ENCODE measurements at regions not wholly inside any gene's neighbourhood (a gene's known extent, or its start where the extent isn't known, plus 50 kb on each side); places are given as distances from the start of the nearest gene placed in this dataset.

DNA sequence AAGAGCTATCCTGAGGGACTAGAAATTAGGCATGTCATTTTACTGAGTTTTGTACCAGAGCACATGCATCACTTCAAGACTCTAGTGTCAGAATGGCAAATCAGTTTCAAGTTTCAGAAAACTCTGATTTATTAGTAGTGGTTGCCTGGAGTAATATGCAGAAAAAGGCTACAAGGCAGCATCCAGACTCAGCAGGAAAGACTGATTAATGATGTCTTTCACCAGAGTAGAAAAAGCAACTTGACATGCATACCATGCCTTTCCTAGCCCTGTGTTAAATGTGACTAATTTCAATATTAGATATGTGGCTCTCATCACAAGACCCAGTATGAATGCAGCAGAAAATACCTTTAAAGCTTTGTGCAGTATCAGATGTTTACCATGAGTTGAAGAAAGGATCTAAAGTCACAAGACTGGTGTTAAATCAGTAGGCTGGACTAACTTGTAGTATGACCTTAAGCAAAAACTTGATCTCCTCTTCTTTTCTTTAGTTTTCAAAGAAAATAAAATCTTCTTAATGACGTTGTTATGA, 1251.2 kb upstream of the C9orf72 start:
- H3K27ac Mint-ChIP-seq: no peak overlapping the region
- no peaks in the 10 kb centered on the region for H3K36me3 Mint-ChIP-seq (ENCODE audit: low read depth)
- H3K4me3 Mint-ChIP-seq: no peak overlapping the region
- H3K4me1 Mint-ChIP-seq: no peaks in the 10 kb centered on the region
- no peak for ATAC-seq (replicated peaks)
- H3K27me3 Mint-ChIP-seq: no peaks in the 10 kb centered on the region
- H3K9me3 Mint-ChIP-seq: no peaks in the 10 kb centered on the region

DNA sequence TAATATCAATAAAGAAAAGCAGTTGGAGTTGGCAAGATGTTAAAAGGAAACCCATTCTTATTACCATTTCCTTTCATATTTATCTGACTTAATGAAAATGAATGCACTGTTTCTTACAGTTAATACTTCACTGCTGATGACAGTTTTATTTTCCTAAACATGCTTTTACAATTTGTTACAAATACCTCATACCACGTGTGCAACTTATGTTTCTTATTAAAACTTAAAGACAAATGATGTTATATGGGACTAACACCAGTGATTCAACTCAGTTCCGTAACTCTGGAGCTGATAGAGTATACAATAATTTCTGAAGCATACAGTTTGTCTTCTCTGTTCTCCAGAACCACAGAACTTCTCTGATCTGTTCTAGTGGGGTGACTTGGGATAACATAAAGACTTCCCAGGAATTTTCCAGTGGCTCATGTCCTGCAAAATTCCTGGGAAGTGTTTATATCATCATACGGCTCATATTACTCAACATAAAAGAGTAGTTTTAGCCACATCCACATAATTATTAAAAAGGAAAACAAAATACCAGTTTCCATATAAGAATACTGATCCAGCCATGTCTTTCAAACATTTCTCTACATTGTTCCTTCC, 1259.0 kb upstream of the C9orf72 start:
- Mint-ChIP-seq H3K4me3 (no peak overlapping the region), H3K9me3 (peaks cover 4% of the 10 kb centered on the region), H3K4me1 (no peaks in the 10 kb centered on the region), H3K36me3 (ENCODE audit: low read depth) (no peaks in the 10 kb centered on the region), H3K27me3 (no peaks in the 10 kb centered on the region), H3K27ac (no peak overlapping the region)
- no peak for ATAC-seq (replicated peaks)

DNA sequence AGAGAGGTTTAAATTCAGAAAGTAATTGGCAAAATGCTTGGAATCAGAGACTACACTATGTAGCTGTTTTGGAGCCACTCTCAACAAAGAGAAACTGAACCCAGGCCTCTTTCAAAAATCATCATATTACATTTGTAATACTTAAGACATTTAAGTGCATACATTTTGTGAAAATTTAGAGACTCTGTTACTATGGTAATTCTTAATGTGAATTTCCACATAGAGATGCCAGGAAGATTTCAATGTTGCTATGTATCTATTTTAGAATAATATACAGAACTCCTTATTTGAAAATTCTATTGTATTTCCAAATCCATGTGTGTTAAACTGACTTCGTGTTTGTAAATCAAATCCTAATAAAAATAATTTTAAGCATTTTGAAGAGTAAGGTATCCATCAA, 1260.9 kb upstream of the C9orf72 start:
- H3K36me3 Mint-ChIP-seq (ENCODE audit: low read depth): no peaks in the 10 kb centered on the region
- no peak for ATAC-seq (replicated peaks)
- H3K27me3 Mint-ChIP-seq: no peaks in the 10 kb centered on the region
- H3K4me1 Mint-ChIP-seq: no peaks in the 10 kb centered on the region
- no peak overlapping the region for H3K4me3 Mint-ChIP-seq
- H3K9me3 Mint-ChIP-seq: peaks cover 7% of the 10 kb centered on the region
- H3K27ac Mint-ChIP-seq: no peak overlapping the region

DNA sequence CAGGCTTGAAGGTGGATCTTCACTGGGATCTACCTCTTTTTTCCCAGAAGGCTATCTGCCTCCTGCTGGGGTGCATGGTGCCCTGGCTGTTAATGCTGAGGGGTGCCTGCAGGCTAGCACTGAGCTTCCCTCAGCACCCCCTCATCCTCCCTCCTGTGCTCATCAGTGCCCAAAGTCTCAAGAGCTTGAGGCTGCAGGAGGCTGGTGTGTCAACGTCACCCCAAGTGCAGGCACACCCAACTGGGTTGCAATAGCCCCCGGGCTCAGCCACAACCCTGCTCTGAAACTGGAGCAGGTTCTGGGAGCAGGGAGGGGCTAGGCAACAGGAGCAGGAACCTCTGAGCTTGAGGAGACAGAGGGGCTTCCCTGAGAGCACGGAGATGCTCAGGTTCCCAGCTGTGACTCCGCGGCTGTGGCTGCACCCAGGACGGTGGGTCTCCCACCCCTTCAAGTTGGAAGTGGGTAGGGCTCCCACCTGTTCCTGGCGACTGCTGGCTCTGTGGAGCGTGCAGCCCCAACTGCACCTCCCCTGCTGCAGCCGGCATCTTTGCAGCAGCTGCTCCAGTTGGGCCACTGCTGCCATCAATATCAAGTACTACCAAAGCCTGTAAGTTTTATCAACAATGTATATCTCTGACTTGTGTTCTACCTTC, 1266.6 kb upstream of the C9orf72 start:
- Mint-ChIP-seq H3K4me3 (no peak overlapping the region), H3K27me3 (no peaks in the 10 kb centered on the region), H3K9me3 (peaks cover 8% of the 10 kb centered on the region), H3K4me1 (no peaks in the 10 kb centered on the region), H3K36me3 (ENCODE audit: low read depth) (no peaks in the 10 kb centered on the region), H3K27ac (no peak overlapping the region)
- no peak for ATAC-seq (replicated peaks)

DNA sequence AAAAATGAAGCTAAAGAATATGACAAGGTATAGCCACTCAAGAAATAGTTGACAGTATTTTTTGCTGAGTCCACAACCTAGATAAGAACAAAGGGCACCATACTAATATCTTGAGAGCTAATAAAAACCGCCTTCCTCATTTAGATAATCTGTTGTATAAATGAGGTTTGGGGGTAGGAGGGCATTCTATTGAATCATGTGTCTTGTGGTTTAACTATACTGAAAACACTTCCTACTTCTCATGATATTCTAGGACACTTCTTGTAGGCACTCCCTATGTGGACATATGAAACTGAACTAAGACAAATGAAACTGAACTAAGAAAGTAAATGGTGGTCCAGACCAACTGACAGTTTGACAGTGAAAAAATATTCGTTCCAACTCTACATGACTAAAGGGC, 1268.5 kb upstream of the C9orf72 start:
- H3K27ac Mint-ChIP-seq: no peak overlapping the region
- no peak overlapping the region for H3K4me3 Mint-ChIP-seq
- no peaks in the 10 kb centered on the region for H3K4me1 Mint-ChIP-seq
- H3K36me3 Mint-ChIP-seq (ENCODE audit: low read depth): no peaks in the 10 kb centered on the region
- H3K27me3 Mint-ChIP-seq: no peaks in the 10 kb centered on the region
- no peak for ATAC-seq (replicated peaks)
- peaks cover 4% of the 10 kb centered on the region for H3K9me3 Mint-ChIP-seq

- Mint-ChIP-seq H3K27ac (no peak overlapping the region), H3K36me3 (ENCODE audit: low read depth) (no peaks in the 10 kb centered on the region), H3K4me3 (no peak overlapping the region), H3K27me3 (no peaks in the 10 kb centered on the region), H3K4me1 (no peaks in the 10 kb centered on the region), H3K9me3 (peaks cover 4% of the 10 kb centered on the region)
- no peak for ATAC-seq (replicated peaks)
Observed at GRCh38 chr9:28847331-28847730, 1274.0 kb upstream of the C9orf72 start.

- Mint-ChIP-seq H3K9me3 (peaks cover 8% of the 10 kb centered on the region), H3K27ac (no peak overlapping the region), H3K36me3 (ENCODE audit: low read depth) (no peaks in the 10 kb centered on the region), H3K27me3 (no peaks in the 10 kb centered on the region), H3K4me1 (no peaks in the 10 kb centered on the region), H3K4me3 (no peak overlapping the region)
- ATAC-seq (replicated peaks): no peak
Observed at GRCh38 chr9:28848671-28849070, 1275.4 kb upstream of the C9orf72 start.

GRCh38 chr9:28853477-28853876, 1280.2 kb upstream of the C9orf72 start:
- H3K27ac Mint-ChIP-seq: no peak overlapping the region
- no peaks in the 10 kb centered on the region for H3K36me3 Mint-ChIP-seq (ENCODE audit: low read depth)
- H3K9me3 Mint-ChIP-seq: peaks cover 8% of the 10 kb centered on the region
- H3K27me3 Mint-ChIP-seq: no peaks in the 10 kb centered on the region
- ATAC-seq (replicated peaks): no peak
- H3K4me1 Mint-ChIP-seq: no peaks in the 10 kb centered on the region
- no peak overlapping the region for H3K4me3 Mint-ChIP-seq

- Mint-ChIP-seq H3K27me3 (no peaks in the 10 kb centered on the region), H3K36me3 (ENCODE audit: low read depth) (no peaks in the 10 kb centered on the region), H3K9me3 (peaks cover 8% of the 10 kb centered on the region), H3K4me1 (no peaks in the 10 kb centered on the region), H3K4me3 (no peak overlapping the region), H3K27ac (no peak overlapping the region)
- no peak for ATAC-seq (replicated peaks)
Observed at GRCh38 chr9:28866951-28867350, 1293.7 kb upstream of the C9orf72 start.

- Mint-ChIP-seq H3K4me1 (no peaks in the 10 kb centered on the region), H3K9me3 (peaks cover 8% of the 10 kb centered on the region), H3K27me3 (no peaks in the 10 kb centered on the region), H3K4me3 (no peak overlapping the region), H3K36me3 (ENCODE audit: low read depth) (no peaks in the 10 kb centered on the region), H3K27ac (no peak overlapping the region)
- no peak for ATAC-seq (replicated peaks)
Observed at GRCh38 chr9:28868228-28868990, 1295.1 kb upstream of the C9orf72 start.

DNA sequence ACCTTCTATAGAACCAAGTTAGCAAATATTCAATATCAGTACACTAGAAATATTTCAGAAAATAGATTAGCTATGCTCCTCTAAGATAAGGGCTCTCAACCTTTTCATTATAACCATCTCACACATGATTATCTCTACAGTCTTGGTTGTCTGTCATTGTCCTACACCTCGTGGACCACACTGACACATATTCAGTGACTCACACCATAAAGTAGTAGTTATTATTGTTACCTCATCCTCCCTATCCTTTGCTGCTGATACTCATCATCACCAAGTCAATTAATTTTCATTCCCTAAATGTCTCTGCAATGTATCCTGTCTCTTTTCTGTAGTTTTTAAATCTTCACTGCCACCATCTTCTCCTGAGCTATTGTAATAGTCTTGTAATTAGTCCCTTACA, 1309.2 kb upstream of the C9orf72 start:
- Mint-ChIP-seq H3K36me3 (ENCODE audit: low read depth) (no peaks in the 10 kb centered on the region), H3K4me3 (no peak overlapping the region), H3K27me3 (no peaks in the 10 kb centered on the region), H3K9me3 (peaks cover 4% of the 10 kb centered on the region), H3K27ac (no peak overlapping the region), H3K4me1 (no peaks in the 10 kb centered on the region)
- ATAC-seq (replicated peaks): no peak

- Mint-ChIP-seq H3K4me3 (no peak overlapping the region), H3K9me3 (peaks cover 4% of the 10 kb centered on the region), H3K4me1 (no peaks in the 10 kb centered on the region), H3K27ac (no peak overlapping the region), H3K36me3 (ENCODE audit: low read depth) (no peaks in the 10 kb centered on the region), H3K27me3 (no peaks in the 10 kb centered on the region)
- no peak for ATAC-seq (replicated peaks)
Observed at GRCh38 chr9:28883234-28883633, 1310.0 kb upstream of the C9orf72 start.

DNA sequence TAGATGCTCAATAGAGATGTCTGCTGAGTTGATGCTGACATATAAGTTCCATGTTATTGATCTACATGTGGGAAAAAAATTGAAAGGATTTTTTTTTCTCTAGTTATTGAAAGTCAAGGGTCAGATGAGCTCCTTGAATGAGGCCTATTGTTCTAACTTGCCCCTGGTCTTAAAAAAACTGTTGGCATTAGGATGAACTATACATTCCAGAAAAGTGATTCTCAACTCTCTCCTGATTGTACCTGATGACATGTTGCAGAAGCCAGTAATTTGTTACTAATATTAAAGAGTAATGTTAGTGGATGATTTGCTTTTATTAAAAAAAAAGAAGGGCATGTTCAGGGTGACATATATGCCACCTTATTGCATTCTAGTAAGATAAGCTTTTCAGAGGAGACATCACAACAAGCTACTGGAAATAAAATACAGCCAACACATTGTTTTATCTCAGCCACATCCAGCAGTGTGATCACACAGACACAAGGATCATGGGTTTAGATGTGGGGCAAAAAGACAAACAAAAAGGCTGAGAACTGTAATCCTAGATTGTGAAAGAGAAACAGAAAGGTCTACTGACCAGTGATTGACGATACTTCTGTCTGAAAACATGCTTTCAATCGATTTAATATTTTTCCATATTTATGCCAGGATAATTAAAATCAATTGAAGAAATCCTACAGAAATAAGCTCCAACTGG, 1314.1 kb upstream of the C9orf72 start:
- Mint-ChIP-seq H3K4me1 (no peaks in the 10 kb centered on the region), H3K27ac (no peak overlapping the region), H3K27me3 (no peaks in the 10 kb centered on the region), H3K36me3 (ENCODE audit: low read depth) (no peaks in the 10 kb centered on the region), H3K4me3 (no peak overlapping the region), H3K9me3 (no peaks in the 10 kb centered on the region)
- ATAC-seq (replicated peaks): no peak

- H3K9me3 Mint-ChIP-seq: peaks cover 3% of the 10 kb centered on the region
- no peaks in the 10 kb centered on the region for H3K36me3 Mint-ChIP-seq (ENCODE audit: low read depth)
- no peak for ATAC-seq (replicated peaks)
- no peaks in the 10 kb centered on the region for H3K27me3 Mint-ChIP-seq
- H3K4me3 Mint-ChIP-seq: no peak overlapping the region
- H3K4me1 Mint-ChIP-seq: no peaks in the 10 kb centered on the region
- no peak overlapping the region for H3K27ac Mint-ChIP-seq
Observed at GRCh38 chr9:28888806-28889205, 1315.5 kb upstream of the C9orf72 start.

Measured in activated T-helper 17 cell treated with anti-CD3 and anti-CD28 coated beads, Interleukin-2, amount 50 U/mL, for 72 hours (primary cell).